HCT116 (cell line): ENCODE measurements at regions not wholly inside any gene's neighbourhood (a gene's known extent, or its start where the extent isn't known, plus 50 kb on each side); places are given as distances from the start of the nearest gene placed in this dataset.

Experiments
- ATAC-seq: fragments of 200-7000 bp; cut with Tn5 transposase; 2 replicates; pipeline ENCODE4 v1.9.1; 2020; ENCODE audit warnings: mild to moderate bottlenecking, moderate library complexity
- BruUV-seq: library from RNA; stranded (reverse); fragments of 400-500 nt; replicated peaks from 2 replicates; lab custom pipeline; 2021; lab: Mats Ljungman, UMichigan
- CTCF ChIA-PET: fragments of 300-600 bp; sonication (Branson Sonifier 250); formaldehyde crosslinking; loops from one replicate; lab custom pipeline; 2021; ENCODE audit warnings: antibody characterized with exemption; lab: Charles Lee
- POLR2A ChIA-PET: fragments of 300-600, 350-600 bp; sonication (Branson Sonifier 250); formaldehyde crosslinking; loops from one replicate; lab custom pipeline; 2021; ENCODE audit warnings: antibody characterized with exemption; lab: Charles Lee
- RAD21 ChIA-PET, 2 experiments: fragments of 300-600 bp; sonication (Branson Sonifier 250); formaldehyde crosslinking; loops; one replicate each; lab custom pipeline; 2023; ENCODE audit warnings: low total read pairs in 2 of 2; ENCODE audit not compliant: uncharacterized antibody in 2 of 2, unreplicated experiment in 2 of 2, low non-redundant PET in 1 of 2; lab: Charles Lee
- DNase-seq: peaks from one replicate; pipeline ENCODE4 v3.0.0-alpha.2; 2010; ENCODE audit warnings: low read depth, low spot score
- H2AFZ ChIP-seq: fragments of 200-600 bp; shearing (Covaris generic), sonication (generic); 2 replicates; pipeline ENCODE4 v1.6.1; 2017; ENCODE audit warnings: low read depth, mixed run types, mixed read lengths, antibody characterized with exemption, low read length; ENCODE audit not compliant: poor library complexity, severe bottlenecking
- H3K27ac ChIP-seq: 2 replicates; pipeline ENCODE4 v1.5.1; 2012; ENCODE audit warnings: low read depth, low read length
- H3K27me3 ChIP-seq: fragments of 200-600 bp; sonication (generic); 2 replicates; pipeline ENCODE4 v1.6.1; 2016; ENCODE audit warnings: mixed run types, low read length, mixed read lengths; ENCODE audit not compliant: insufficient read depth
- H3K36me3 ChIP-seq, 2 experiments: fragments of 200-500 bp in 1 of 2; fragments of 200-600 bp in 1 of 2; sonication (Bioruptor generic) in 1 of 2; sonication (generic) in 1 of 2; 2 replicates each; pipeline versions ENCODE4 v1.5.1 to v1.6.1; 2014 to 2016; ENCODE audit warnings: low read length in 2 of 2, inconsistent platforms in 1 of 2, mixed read lengths in 1 of 2, mixed run types in 1 of 2; ENCODE audit not compliant: insufficient read depth in 2 of 2, control insufficient read depth in 1 of 2
- H3K4me1 ChIP-seq, 2 experiments: fragments of 200-600 bp in 1 of 2; sonication (generic) in 1 of 2; 2 replicates each; pipeline versions ENCODE4 v1.5.1 to v1.6.1; 2012 to 2017; ENCODE audit warnings: low read length in 2 of 2, inconsistent platforms in 1 of 2, mild to moderate bottlenecking in 1 of 2, mixed read lengths in 1 of 2, mixed run types in 1 of 2, moderate library complexity in 1 of 2; ENCODE audit not compliant: insufficient read depth in 2 of 2, control insufficient read depth in 1 of 2
- H3K4me2 ChIP-seq: fragments of 200-600 bp; sonication (generic); 2 replicates; pipeline ENCODE4 v1.6.1; 2017; ENCODE audit warnings: mixed run types, low read length, mixed read lengths
- H3K4me3 ChIP-seq, 2 experiments: fragments of 200-600 bp in 1 of 2; sonication (generic) in 1 of 2; replicated peaks in 1 of 2; 2 replicates each; pipeline ENCODE4 v1.5.1; 2011 to 2016; ENCODE audit warnings: low read length in 2 of 2, control low read depth in 1 of 2, low read depth in 1 of 2, mild to moderate bottlenecking in 1 of 2, mixed read lengths in 1 of 2, mixed run types in 1 of 2
- H3K79me2 ChIP-seq: fragments of 200-600 bp; sonication (generic); 2 replicates; pipeline ENCODE4 v1.6.1; 2017; ENCODE audit warnings: mild to moderate bottlenecking, mixed run types, low read length, moderate library complexity, mixed read lengths; ENCODE audit not compliant: insufficient read depth
- H3K9ac ChIP-seq: fragments of 200-600 bp; sonication (generic); 2 replicates; pipeline ENCODE4 v1.6.1; 2016; ENCODE audit warnings: low read length, mixed read lengths
- H3K9me2 ChIP-seq: fragments of 200-600 bp; sonication (generic), shearing (Covaris generic); 2 replicates; pipeline ENCODE4 v1.6.1; 2017; ENCODE audit warnings: mixed run types, mild to moderate bottlenecking, moderate library complexity; ENCODE audit not compliant: insufficient read depth
- H3K9me3 ChIP-seq, 2 experiments: fragments of 200-500 bp in 1 of 2; fragments of 200-600 bp in 1 of 2; sonication (Bioruptor generic) in 1 of 2; sonication (generic) in 1 of 2; 2 replicates each; pipeline ENCODE4 v1.6.1; 2014 to 2017; ENCODE audit warnings: low read length in 2 of 2, mixed read lengths in 2 of 2, inconsistent platforms in 1 of 2, low read depth in 1 of 2, mild to moderate bottlenecking in 1 of 2, mixed run types in 1 of 2, moderate library complexity in 1 of 2; ENCODE audit not compliant: control insufficient read depth in 1 of 2, insufficient read depth in 1 of 2
- H4K20me1 ChIP-seq: fragments of 200-600 bp; sonication (generic), shearing (Covaris generic); 2 replicates; pipeline ENCODE4 v1.6.1; 2017; ENCODE audit warnings: mixed run types, mild to moderate bottlenecking, moderate library complexity; ENCODE audit not compliant: insufficient read depth
- CBX3 ChIP-seq: IDR thresholded peaks from 2 replicates; pipeline ENCODE4 v1.6.1; 2012; ENCODE audit warnings: low read depth
- CEBPB ChIP-seq: IDR thresholded peaks from 2 replicates; pipeline ENCODE4 v1.6.1; 2012; ENCODE audit warnings: low read depth
- EGR1 ChIP-seq: IDR thresholded peaks from 2 replicates; pipeline ENCODE4 v1.6.1; 2012; ENCODE audit warnings: low read depth
- ELF1 ChIP-seq: IDR thresholded peaks from 2 replicates; pipeline ENCODE4 v1.6.1; 2012; ENCODE audit warnings: low read depth, borderline replicate concordance
- EZH2phosphoT487 ChIP-seq: fragments of 200-600 bp; IDR thresholded peaks from 2 replicates; pipeline ENCODE4 v1.6.1; 2018; ENCODE audit warnings: antibody characterized with exemption, borderline replicate concordance
- FOSL1 ChIP-seq: IDR thresholded peaks from 2 replicates; pipeline ENCODE4 v1.6.1; 2012; ENCODE audit warnings: low read depth
- POLR2A ChIP-seq: IDR thresholded peaks from 2 replicates; pipeline ENCODE4 v1.7.0; 2011; ENCODE audit warnings: borderline replicate concordance; ENCODE audit not compliant: insufficient read depth, insufficient read length; ENCODE audit errors: extremely low read depth
- POLR2AphosphoS5 ChIP-seq: IDR thresholded peaks from 2 replicates; pipeline ENCODE4 v1.6.1; 2011; ENCODE audit warnings: mild to moderate bottlenecking, low read depth, low read length, moderate library complexity
- SP1 ChIP-seq: IDR thresholded peaks from 2 replicates; pipeline ENCODE4 v1.6.1; 2012; ENCODE audit warnings: low read depth
- YY1 ChIP-seq: IDR thresholded peaks from 2 replicates; pipeline ENCODE4 v1.6.1; 2011; ENCODE audit warnings: low read length, low read depth, moderate library complexity, mild to moderate bottlenecking; ENCODE audit not compliant: insufficient replicate concordance; ENCODE audit errors: extremely low read depth
- ZFX ChIP-seq: fragments of 450-650 bp; IDR thresholded peaks from 2 replicates; pipeline ENCODE4 v1.6.1; 2017
- ZNF274 ChIP-seq: fragments of 200-500 bp; sonication (Bioruptor generic); IDR thresholded peaks from 2 replicates; pipeline ENCODE4 v1.6.1; 2014; ENCODE audit warnings: mild to moderate bottlenecking, low read depth, low read length, inconsistent platforms
- intact Hi-C: fragments of 100-400 bp; cut with micrococcal nuclease; formaldehyde crosslinking; loops from 2 replicates; pipeline ENCODE4 v1.10.0; 2022
- TF ChIP-seq, protein P1 (sequence below), 3 experiments: fragments of 200-600 bp in 1 of 3; sonication (generic) in 1 of 3; IDR thresholded peaks in 2 of 3; conservative IDR thresholded peaks in 1 of 3; 2 replicates each; pipeline ENCODE4 v1.5.1; 2012 to 2017; ENCODE audit warnings: low read depth in 2 of 3, low read length in 2 of 3, antibody characterized with exemption in 1 of 3, borderline replicate concordance in 1 of 3, control low read depth in 1 of 3, mild to moderate bottlenecking in 1 of 3, mixed read lengths in 1 of 3, mixed run types in 1 of 3, moderate library complexity in 1 of 3; ENCODE audit not compliant: insufficient read depth in 1 of 3
- TF ChIP-seq, protein P2 (sequence below): IDR thresholded peaks from 2 replicates; pipeline ENCODE4 v1.6.1; 2012
- TF ChIP-seq, protein P3 (sequence below): IDR thresholded peaks from 2 replicates; pipeline ENCODE4 v1.6.1; 2012; ENCODE audit warnings: low read depth

DNA sequence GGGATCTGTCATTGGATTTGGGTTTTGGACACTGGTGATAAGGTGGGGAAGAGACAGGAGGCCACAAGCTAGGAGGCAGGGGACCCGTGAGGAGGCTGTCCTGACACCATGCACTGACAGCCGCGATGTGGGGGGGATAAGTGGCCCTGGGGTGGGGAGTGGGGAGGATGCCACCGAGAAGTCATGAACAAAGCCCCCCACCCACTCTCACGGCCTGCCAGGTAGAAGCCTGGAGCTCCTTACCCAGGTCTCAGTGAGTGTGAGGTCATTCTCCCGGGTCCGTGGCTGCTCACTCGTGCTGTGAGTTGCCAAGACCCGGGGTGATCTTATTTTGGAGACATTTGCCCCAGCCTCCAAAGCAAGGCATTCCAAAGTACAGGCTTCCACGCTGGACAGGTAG, 165.9 kb upstream of the TNRC6C start:
- H2AFZ ChIP-seq, result no peak overlapping the region
- no peak overlapping the region for H3K4me3 ChIP-seq
- TF ChIP-seq FOSL1, result no peak
- TF ChIP-seq POLR2A, result no peak
- TF ChIP-seq ZFX, result no peak
- TF ChIP-seq YY1, result no peak
- TF ChIP-seq ELF1, result no peak
- no peak for TF ChIP-seq ZNF274
- no peak for TF ChIP-seq CBX3
- TF ChIP-seq EGR1, result no peak
- TF ChIP-seq EZH2phosphoT487, result no peak
- H3K79me2 ChIP-seq, result no peaks in the 10 kb centered on the region
- CTCF ChIA-PET, result no interaction called here
- no peaks in the 10 kb centered on the region for H3K9me2 ChIP-seq
- BruUV-seq, result no TSS peak
- POLR2A ChIA-PET, result no interaction called here
- RAD21 ChIA-PET, result no interaction called here
- H3K4me2 ChIP-seq, result no peak overlapping the region
- no peak overlapping the region for H3K27ac ChIP-seq
- ATAC-seq (no peak), DNase-seq (no peak)
- 0 out of 2 replicates have a peak, but pooled peaks cover 9% of the 10 kb centered on the region for H3K27me3 ChIP-seq
- H3K9ac ChIP-seq, result no peak overlapping the region
- intact Hi-C loops, result no loop called here
- no peaks in the 10 kb centered on the region for H3K36me3 ChIP-seq
- no peaks in the 10 kb centered on the region for H3K4me1 ChIP-seq
- no peaks in the 10 kb centered on the region for H4K20me1 ChIP-seq
- H3K9me3 ChIP-seq, result no peaks in the 10 kb centered on the region

DNA sequence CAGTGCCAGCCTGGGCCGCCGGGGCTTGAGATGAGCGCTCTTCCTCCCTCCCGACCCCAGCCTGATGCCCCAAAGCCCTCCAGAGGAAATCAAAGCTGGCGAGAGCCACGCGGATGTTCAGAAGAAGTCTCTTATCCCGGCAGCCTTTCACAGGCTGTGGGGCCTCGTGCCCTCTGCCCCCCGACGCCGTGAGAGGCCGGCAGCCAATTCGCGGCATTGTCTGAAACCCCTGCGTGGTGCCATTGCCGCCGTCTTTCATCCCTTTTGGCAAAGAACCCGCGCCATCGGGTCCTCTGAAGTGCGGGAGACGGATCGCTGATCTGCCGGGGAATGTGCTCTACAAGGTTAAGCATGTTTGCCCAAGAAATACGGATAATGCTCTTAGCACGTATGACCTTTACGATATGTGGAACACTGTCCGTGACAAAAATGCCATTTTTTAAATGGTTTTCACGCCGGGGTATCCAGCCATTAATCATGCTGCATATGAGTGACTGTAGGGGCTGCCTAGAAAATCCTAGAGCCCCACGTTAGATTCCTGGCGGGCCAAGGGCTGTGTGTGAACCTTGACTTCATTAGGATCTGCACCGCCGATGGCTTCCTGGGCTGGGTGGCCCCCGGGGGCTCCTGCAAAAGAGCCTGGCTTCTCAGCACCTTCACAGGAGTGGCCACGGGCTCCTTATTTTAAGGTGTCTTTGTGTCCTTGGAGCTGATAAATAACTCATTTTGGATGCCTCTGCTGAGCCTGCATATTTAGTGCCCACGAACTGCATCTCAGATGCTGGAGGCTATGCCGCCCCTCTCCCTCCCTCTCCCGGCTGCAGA, 165.1 kb upstream of the TNRC6C start:
- no peak for DNase-seq
- Histone ChIP-seq H3K4me1 (no peaks in the 10 kb centered on the region), H3K4me3 (no peak overlapping the region), H4K20me1 (no peaks in the 10 kb centered on the region), H3K27me3 (0 out of 2 replicates have a peak, but pooled peaks cover 9% of the 10 kb centered on the region)
- TF ChIP-seq, protein P1, sequence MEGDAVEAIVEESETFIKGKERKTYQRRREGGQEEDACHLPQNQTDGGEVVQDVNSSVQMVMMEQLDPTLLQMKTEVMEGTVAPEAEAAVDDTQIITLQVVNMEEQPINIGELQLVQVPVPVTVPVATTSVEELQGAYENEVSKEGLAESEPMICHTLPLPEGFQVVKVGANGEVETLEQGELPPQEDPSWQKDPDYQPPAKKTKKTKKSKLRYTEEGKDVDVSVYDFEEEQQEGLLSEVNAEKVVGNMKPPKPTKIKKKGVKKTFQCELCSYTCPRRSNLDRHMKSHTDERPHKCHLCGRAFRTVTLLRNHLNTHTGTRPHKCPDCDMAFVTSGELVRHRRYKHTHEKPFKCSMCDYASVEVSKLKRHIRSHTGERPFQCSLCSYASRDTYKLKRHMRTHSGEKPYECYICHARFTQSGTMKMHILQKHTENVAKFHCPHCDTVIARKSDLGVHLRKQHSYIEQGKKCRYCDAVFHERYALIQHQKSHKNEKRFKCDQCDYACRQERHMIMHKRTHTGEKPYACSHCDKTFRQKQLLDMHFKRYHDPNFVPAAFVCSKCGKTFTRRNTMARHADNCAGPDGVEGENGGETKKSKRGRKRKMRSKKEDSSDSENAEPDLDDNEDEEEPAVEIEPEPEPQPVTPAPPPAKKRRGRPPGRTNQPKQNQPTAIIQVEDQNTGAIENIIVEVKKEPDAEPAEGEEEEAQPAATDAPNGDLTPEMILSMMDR (IDR thresholded peaks at IDR 0.05 in 2 of 3, conservative IDR thresholded peaks at IDR 0.05 in 1 of 3; ENCODE audit: borderline replicate concordance in 1 of 3, insufficient read depth in 1 of 3, low read depth in 2 of 3, low read length in 2 of 3), result no peak
- TF ChIP-seq SP1, result no peak
- TF ChIP-seq, protein P2, sequence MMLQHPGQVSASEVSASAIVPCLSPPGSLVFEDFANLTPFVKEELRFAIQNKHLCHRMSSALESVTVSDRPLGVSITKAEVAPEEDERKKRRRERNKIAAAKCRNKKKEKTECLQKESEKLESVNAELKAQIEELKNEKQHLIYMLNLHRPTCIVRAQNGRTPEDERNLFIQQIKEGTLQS, result no peak
- TF ChIP-seq, protein P3, sequence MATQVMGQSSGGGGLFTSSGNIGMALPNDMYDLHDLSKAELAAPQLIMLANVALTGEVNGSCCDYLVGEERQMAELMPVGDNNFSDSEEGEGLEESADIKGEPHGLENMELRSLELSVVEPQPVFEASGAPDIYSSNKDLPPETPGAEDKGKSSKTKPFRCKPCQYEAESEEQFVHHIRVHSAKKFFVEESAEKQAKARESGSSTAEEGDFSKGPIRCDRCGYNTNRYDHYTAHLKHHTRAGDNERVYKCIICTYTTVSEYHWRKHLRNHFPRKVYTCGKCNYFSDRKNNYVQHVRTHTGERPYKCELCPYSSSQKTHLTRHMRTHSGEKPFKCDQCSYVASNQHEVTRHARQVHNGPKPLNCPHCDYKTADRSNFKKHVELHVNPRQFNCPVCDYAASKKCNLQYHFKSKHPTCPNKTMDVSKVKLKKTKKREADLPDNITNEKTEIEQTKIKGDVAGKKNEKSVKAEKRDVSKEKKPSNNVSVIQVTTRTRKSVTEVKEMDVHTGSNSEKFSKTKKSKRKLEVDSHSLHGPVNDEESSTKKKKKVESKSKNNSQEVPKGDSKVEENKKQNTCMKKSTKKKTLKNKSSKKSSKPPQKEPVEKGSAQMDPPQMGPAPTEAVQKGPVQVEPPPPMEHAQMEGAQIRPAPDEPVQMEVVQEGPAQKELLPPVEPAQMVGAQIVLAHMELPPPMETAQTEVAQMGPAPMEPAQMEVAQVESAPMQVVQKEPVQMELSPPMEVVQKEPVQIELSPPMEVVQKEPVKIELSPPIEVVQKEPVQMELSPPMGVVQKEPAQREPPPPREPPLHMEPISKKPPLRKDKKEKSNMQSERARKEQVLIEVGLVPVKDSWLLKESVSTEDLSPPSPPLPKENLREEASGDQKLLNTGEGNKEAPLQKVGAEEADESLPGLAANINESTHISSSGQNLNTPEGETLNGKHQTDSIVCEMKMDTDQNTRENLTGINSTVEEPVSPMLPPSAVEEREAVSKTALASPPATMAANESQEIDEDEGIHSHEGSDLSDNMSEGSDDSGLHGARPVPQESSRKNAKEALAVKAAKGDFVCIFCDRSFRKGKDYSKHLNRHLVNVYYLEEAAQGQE, result no peak
- TF ChIP-seq CEBPB, result no peak
- TF ChIP-seq POLR2AphosphoS5, result no peak
- TF ChIP-seq ZFX, result no peak
- TF ChIP-seq, all 23 proteins: peak for 0
- no peak for ATAC-seq
- intact Hi-C loops, result no loop called here
- Histone ChIP-seq H3K4me2 (no peak overlapping the region), H3K9me3 (no peaks in the 10 kb centered on the region), H3K9me2 (no peaks in the 10 kb centered on the region), H3K79me2 (no peaks in the 10 kb centered on the region), H3K9ac (no peak overlapping the region), H3K27ac (no peak overlapping the region), H2AFZ (no peak overlapping the region), H3K36me3 (no peaks in the 10 kb centered on the region)
- RAD21 ChIA-PET, result no interaction called here
- POLR2A ChIA-PET, result no interaction called here
- CTCF ChIA-PET, result no interaction called here
- BruUV-seq, result no TSS peak
